B cell (primary cell): ENCODE measurements at regions not wholly inside any gene's neighbourhood (a gene's known extent, or its start where the extent isn't known, plus 50 kb on each side); places are given as distances from the start of the nearest gene placed in this dataset.

ENCODE experiments used
- ATAC-seq: fragments of 200-7000 bp; cut with Tn5 transposase; one replicate; pipeline ENCODE4 v1.10.0; 2021; ENCODE audit warnings: low read depth, mild to moderate bottlenecking, moderate number of reproducible peaks, moderate library complexity
- CTCF ChIA-PET: fragments of 350-600 bp; sonication (Branson Sonifier 250); formaldehyde crosslinking; loops from one replicate; lab custom pipeline; 2021; ENCODE audit warnings: antibody characterized with exemption, inconsistent platforms; lab: Charles Lee
- POLR2A ChIA-PET: fragments of 350-600 bp; sonication (Branson Sonifier 250); formaldehyde crosslinking; loops from one replicate; lab custom pipeline; 2021; ENCODE audit warnings: antibody characterized with exemption; lab: Charles Lee
- DNase-seq: peaks from one replicate; pipeline ENCODE4 v3.0.0; 2013
- H2AFZ ChIP-seq: 2 replicates; pipeline ENCODE4 v1.6.1; 2012; ENCODE audit warnings: mild to moderate bottlenecking, low read depth, low read length; ENCODE audit not compliant: insufficient read depth, poor library complexity, severe bottlenecking
- H3K27ac ChIP-seq, 2 donors: 1 replicate in 1 of 2; 2 replicates in 1 of 2; pipeline ENCODE4 v1.5.1; 2012 to 2013; ENCODE audit warnings: low read length in 2 of 2, mild to moderate bottlenecking in 2 of 2, moderate library complexity in 1 of 2
- H3K27me3 ChIP-seq, 4 experiments: fragments of 200-600 bp in 1 of 4; sonication (generic) in 1 of 4; replicated peaks in 1 of 4; 1 replicate in 2 of 4; 2 replicates in 2 of 4; pipeline versions ENCODE4 v1.6.1 to v1.7.0; 2013 to 2016; ENCODE audit warnings: low read length in 3 of 4, mild to moderate bottlenecking in 2 of 4, mixed read lengths in 1 of 4, moderate library complexity in 1 of 4; ENCODE audit not compliant: insufficient read depth in 4 of 4, control insufficient read depth in 3 of 4; ENCODE audit errors: control extremely low read depth in 1 of 4
- H3K36me3 ChIP-seq, 2 experiments: replicated peaks in 1 of 2; 1 replicate in 1 of 2; 2 replicates in 1 of 2; pipeline versions ENCODE4 v1.6.1 to v1.7.1; 2013; ENCODE audit warnings: low read length in 1 of 2; ENCODE audit not compliant: insufficient read depth in 2 of 2, control insufficient read depth in 1 of 2; ENCODE audit errors: control extremely low read depth in 1 of 2, extremely low read depth in 1 of 2
- H3K4me1 ChIP-seq, 2 donors: fragments of 200-600 bp in 1 of 2; sonication (generic) in 1 of 2; 1 replicate in 1 of 2; 2 replicates in 1 of 2; pipeline versions ENCODE4 v1.5.1 to v1.6.1; 2013 to 2017; ENCODE audit warnings: low read length in 2 of 2; ENCODE audit not compliant: control insufficient read depth in 2 of 2, insufficient read depth in 2 of 2
- H3K4me2 ChIP-seq: replicated peaks from 2 replicates; pipeline ENCODE3; 2012; ENCODE audit warnings: mild to moderate bottlenecking, low read depth, low read length; ENCODE audit not compliant: poor library complexity, severe bottlenecking
- H3K4me3 ChIP-seq, 5 experiments: fragments of 200-600 bp in 1 of 5; sonication (generic) in 1 of 5; 1 replicate in 3 of 5; 2 replicates in 2 of 5; pipeline versions ENCODE4 v1.5.1 to v1.7.0; 2011 to 2016; ENCODE audit warnings: low read length in 4 of 5, mild to moderate bottlenecking in 4 of 5, low read depth in 2 of 5, control low read depth in 1 of 5, moderate library complexity in 1 of 5; ENCODE audit not compliant: insufficient read depth in 1 of 5; ENCODE audit errors: control extremely low read depth in 1 of 5, extremely low read depth in 1 of 5
- H3K79me2 ChIP-seq: fragments of 200-600 bp; sonication (generic); one replicate; pipeline ENCODE4 v1.6.0; 2016; ENCODE audit warnings: low read length; ENCODE audit not compliant: control insufficient read depth, insufficient read depth
- H3K9ac ChIP-seq: fragments of 200-600 bp; sonication (generic); 2 replicates; pipeline ENCODE4 v1.6.1; 2017; ENCODE audit warnings: mild to moderate bottlenecking, low read length, moderate library complexity
- H3K9me3 ChIP-seq, 3 donors: one replicate each; pipeline versions ENCODE4 v1.6.1 to v1.7.1; 2013; ENCODE audit warnings: low read length in 2 of 3; ENCODE audit not compliant: control insufficient read depth in 2 of 3, insufficient read depth in 1 of 3; ENCODE audit errors: control extremely low read depth in 1 of 3
- H4K20me1 ChIP-seq: 2 replicates; pipeline ENCODE4 v1.6.0; 2012; ENCODE audit warnings: mild to moderate bottlenecking, low read length; ENCODE audit not compliant: insufficient read depth, control insufficient read depth, poor library complexity, severe bottlenecking
- H3K27ac Mint-ChIP-seq: one replicate; pipeline ENCODE4 v1.8.0; 2021; ENCODE audit warnings: mixed read lengths
- H3K27me3 Mint-ChIP-seq: one replicate; pipeline ENCODE4 v1.8.0; 2021; ENCODE audit warnings: mixed read lengths
- H3K4me1 Mint-ChIP-seq: one replicate; pipeline ENCODE4 v1.8.0; 2021; ENCODE audit warnings: mixed read lengths
- H3K4me3 Mint-ChIP-seq: one replicate; pipeline ENCODE4 v1.8.0; 2021; ENCODE audit warnings: mixed read lengths
- H3K9me3 Mint-ChIP-seq: one replicate; pipeline ENCODE4 v1.8.0; 2022; ENCODE audit warnings: mixed read lengths; ENCODE audit not compliant: insufficient read depth
- EZH2 ChIP-seq: IDR thresholded peaks from 2 replicates; pipeline ENCODE4 v1.6.1; 2012; ENCODE audit warnings: borderline replicate concordance, low read depth, mild to moderate bottlenecking, moderate library complexity, low read length; ENCODE audit not compliant: insufficient read depth, poor library complexity, severe bottlenecking
- WGBS: methylation state at CpG from one replicate; pipeline ENCODE4 v1.1.5; 2013; ENCODE audit warnings: missing lambda C conversion rate; ENCODE audit not compliant: insufficient coverage; 5-methylcytosine and 5-hydroxymethylcytosine counted together
- intact Hi-C: fragments of 100-400 bp; cut with micrococcal nuclease; formaldehyde crosslinking; loops from one replicate; pipeline ENCODE4 v1.10.0; 2022
- TF ChIP-seq, protein P1 (sequence below): fragments of 200-600 bp; IDR thresholded peaks from one replicate; pipeline ENCODE4 v1.8.0; 2022; ENCODE audit warnings: antibody characterized with exemption, mild to moderate bottlenecking

DNA sequence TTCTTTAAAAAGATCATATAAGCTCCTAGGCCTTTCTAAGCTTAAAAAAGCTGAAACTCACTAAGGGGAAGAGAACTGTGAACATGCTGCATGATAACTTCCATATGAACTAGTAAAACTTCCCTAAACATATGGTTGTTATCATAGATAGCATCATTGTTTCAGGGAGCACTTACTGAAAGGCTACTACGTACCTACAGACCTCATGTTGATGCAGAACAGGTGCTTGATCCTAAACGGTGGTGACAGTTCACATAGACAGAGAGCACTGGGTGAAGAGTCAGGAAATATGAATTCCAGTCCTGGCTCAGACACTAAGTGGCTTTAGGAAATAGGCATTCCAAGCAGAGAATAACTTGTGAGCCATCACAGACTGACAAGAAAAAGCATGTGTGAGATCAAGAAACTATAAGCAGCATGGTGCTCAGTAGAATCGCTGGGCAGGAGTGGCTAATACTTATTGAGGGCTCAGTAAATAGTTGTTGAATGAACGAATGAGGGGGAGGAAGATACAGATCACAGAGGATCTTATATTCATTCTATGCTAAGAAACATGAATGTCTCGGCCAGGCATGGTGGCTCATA is 78.4 kb upstream of the NUDT4 start:
- peaks cover 23 to 25% of the 10 kb centered on the region in 2 donors for H3K4me1 ChIP-seq
- H3K9me3 ChIP-seq = no peaks in the 10 kb centered on the region
- H3K27ac ChIP-seq = no peak overlapping the region
- H3K36me3 ChIP-seq = no peaks in the 10 kb centered on the region
- H3K4me2 ChIP-seq = no peak overlapping the region
- DNase-seq = no peak
- 84% methylated on average over 3 of the region's 5 CpGs for WGBS
- H3K27me3 Mint-ChIP-seq = peaks cover 10% of the 10 kb centered on the region
- no peak overlapping the region for H3K4me3 ChIP-seq
- TF ChIP-seq, protein P1, sequence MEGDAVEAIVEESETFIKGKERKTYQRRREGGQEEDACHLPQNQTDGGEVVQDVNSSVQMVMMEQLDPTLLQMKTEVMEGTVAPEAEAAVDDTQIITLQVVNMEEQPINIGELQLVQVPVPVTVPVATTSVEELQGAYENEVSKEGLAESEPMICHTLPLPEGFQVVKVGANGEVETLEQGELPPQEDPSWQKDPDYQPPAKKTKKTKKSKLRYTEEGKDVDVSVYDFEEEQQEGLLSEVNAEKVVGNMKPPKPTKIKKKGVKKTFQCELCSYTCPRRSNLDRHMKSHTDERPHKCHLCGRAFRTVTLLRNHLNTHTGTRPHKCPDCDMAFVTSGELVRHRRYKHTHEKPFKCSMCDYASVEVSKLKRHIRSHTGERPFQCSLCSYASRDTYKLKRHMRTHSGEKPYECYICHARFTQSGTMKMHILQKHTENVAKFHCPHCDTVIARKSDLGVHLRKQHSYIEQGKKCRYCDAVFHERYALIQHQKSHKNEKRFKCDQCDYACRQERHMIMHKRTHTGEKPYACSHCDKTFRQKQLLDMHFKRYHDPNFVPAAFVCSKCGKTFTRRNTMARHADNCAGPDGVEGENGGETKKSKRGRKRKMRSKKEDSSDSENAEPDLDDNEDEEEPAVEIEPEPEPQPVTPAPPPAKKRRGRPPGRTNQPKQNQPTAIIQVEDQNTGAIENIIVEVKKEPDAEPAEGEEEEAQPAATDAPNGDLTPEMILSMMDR = no peak
- TF ChIP-seq EZH2 = no peak
- CTCF ChIA-PET = no interaction called here
- no peak overlapping the region for H2AFZ ChIP-seq
- H3K9ac ChIP-seq = no peak overlapping the region
- intact Hi-C loops = loop anchor here (5.0 kb wide), 1 partner anchor 57 kb away; no protein-coding TSS in a partner anchor
- no peaks in the 10 kb centered on the region for H4K20me1 ChIP-seq
- no peak for ATAC-seq
- H3K4me3 Mint-ChIP-seq = no peak overlapping the region
- no peaks in the 10 kb centered on the region for H3K9me3 Mint-ChIP-seq
- POLR2A ChIA-PET = no interaction called here
- H3K27me3 ChIP-seq = peaks cover 0 to 4% (median 0%) of the 10 kb centered on the region in 4 experiments
- peaks cover 20% of the 10 kb centered on the region for H3K4me1 Mint-ChIP-seq
- H3K79me2 ChIP-seq = no peaks in the 10 kb centered on the region
- no peak overlapping the region for H3K27ac Mint-ChIP-seq

DNA sequence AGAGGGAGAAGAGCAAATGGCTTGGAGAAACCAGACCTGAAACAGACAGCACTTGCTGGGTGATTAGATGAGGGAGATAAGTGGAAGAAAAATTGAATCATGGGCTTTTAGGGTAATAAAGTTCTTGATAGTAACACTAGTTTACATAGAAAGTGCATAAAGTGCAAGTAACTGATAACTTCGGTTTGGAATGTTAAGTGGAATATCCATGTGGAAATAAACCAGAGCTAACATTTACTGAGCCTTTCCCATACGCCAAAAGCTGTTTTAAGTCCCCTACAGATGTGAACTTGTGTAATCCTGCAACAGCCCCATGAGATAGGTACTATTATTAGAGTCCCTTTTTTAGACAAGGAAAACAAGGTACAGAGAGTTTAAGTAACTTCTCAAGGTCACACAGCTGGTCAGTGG is 77.1 kb upstream of the NUDT4 start:
- peaks cover 0 to 3% (median 2%) of the 10 kb centered on the region in 3 donors for H3K9me3 ChIP-seq
- CTCF ChIA-PET = interaction anchor here (0.6 kb wide), 2 partner anchors 11 to 37 kb away, joined by 3 read pairs; no protein-coding TSS in a partner anchor
- H4K20me1 ChIP-seq = no peaks in the 10 kb centered on the region
- Mint-ChIP-seq H3K27me3 (peaks cover 10% of the 10 kb centered on the region), H3K9me3 (no peaks in the 10 kb centered on the region), H3K27ac (no peak overlapping the region), H3K4me1 (peaks cover 17% of the 10 kb centered on the region), H3K4me3 (no peak overlapping the region)
- intact Hi-C loops = no loop called here
- peaks cover 23 to 25% of the 10 kb centered on the region in 2 donors for H3K4me1 ChIP-seq
- POLR2A ChIA-PET = no interaction called here
- no peaks in the 10 kb centered on the region for H3K79me2 ChIP-seq
- ATAC-seq = no peak
- no peaks in the 10 kb centered on the region for H3K36me3 ChIP-seq
- H3K27me3 ChIP-seq = peaks cover 0 to 4% (median 0%) of the 10 kb centered on the region in 4 experiments
- no CpG with 5 or more reads among the region's 2 CpGs for whole genome bisulfite sequencing
- no peak overlapping the region for H3K4me2 ChIP-seq
- no peak overlapping the region for H3K4me3 ChIP-seq
- no peak for TF ChIP-seq EZH2
- TF ChIP-seq, protein P1 = no peak
- H3K9ac ChIP-seq = no peak overlapping the region
- H2AFZ ChIP-seq = no peak overlapping the region
- DNase-seq = no peak
- H3K27ac ChIP-seq = no peak overlapping the region
